ENCODE measurements at regions not wholly inside any gene's neighbourhood (a gene's known extent, or its start where the extent isn't known, plus 50 kb on each side); places are given as distances from the start of the nearest gene placed in this dataset.
"Not testable (repeated sequence)": the region's sequence is repeated elsewhere in the genome, so short reads cannot be mapped to it uniquely, and the experiment has no call there.

DNA sequence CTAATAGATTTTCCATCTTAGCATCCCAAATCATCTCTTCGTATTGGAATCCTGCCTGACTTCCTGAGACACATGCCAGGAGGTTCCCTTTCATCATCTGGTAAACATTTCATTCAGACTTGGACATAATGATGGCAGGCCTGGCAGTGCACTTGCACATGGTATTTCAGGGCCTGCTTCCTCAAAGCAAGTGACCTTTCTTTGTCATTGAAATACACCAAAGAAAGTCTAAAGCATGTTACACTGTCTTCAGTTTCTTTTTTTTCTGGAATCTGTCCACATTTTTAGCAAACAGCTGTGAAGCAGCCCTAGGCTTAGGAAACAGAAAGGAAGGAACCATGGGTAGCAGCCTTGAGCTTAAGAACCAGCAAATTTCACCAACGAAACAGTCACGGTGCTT, 205.9 kb upstream of the VCX start:
- no peak for DNase-seq

GRCh38 chrX:7635604-7636003, 207.4 kb upstream of the VCX start:
- DNase-seq, result no peak

DNA sequence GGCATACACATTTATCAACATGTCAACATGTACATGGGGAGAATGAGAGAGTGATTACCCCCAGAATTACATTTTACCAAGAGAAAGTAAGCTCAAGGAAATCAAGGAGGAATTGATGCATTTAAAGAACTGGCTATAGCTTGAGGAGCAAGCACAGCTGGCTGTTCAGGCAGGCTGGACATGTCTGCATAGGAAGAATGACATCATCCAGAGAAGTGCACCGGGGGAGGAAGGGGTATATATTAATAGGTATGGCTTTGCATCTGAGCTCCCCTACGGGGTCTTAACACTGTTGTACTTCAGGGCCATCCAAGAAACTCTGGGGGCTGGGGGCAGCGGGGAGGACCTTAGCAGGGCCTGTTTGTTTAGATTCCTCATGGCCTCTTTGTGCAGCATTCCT, 222.4 kb upstream of the VCX start:
- no peak for DNase-seq

DNA sequence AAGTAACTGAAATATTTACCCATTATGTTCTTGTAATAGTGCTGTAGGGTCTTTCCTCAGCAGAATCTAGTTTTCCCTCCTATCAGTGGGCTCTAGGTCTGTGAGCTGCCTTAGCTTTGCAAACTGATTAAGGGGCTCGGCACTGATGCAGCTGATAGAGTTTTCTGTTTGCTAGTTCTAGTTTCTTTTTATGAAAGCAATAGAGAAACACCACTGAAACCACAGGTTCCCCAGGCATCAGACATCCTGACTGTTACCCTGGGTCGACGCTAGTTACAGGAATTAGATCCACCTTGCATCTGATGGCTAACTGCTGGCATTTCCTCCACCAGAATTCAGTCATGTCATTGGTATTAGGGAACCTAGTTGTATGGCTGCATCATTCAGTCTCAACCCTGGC, 225.0 kb upstream of the VCX start:
- DNase-seq, result no peak

DNA sequence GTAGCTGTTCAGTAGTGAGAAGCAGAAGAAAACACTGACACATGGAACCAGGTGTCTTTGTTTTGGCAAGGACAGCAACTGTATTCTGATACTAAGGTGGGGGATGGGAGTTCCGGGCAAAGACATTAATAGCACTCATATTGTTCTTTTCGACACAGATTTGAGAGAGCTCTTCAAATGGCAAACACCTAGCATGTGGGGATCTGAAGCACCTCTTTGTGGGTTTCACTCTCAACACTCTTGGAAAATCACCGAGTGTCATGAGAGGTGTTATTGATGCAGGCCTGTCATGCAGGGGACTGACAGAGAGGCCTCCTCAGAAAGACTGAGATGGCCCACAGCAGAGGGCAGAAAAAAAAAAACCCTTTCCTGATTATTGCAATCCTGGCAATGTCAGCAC, 228.4 kb upstream of the VCX start:
- no peak for DNase-seq

DNA sequence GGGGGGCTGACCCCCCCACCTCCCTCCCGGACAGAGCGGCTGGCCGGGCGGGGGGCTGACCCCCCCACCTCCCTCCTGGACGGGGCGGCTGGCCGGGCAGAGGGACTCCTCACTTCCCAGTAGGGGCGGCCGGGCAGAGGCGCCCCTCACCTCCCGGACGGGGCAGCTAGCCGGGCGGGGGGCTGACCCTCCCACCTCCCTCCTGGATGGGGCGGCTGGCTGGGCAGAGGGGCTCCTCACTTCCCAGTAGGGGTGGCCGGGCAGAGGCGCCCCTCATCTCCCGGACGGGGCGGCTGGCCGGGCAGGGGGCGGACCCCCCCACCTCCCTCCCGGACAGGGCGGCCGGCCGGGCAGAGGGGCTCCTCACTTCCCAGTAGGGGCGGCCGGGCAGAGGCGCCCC, 234.3 kb upstream of the VCX start:
- not testable (repeated sequence) for DNase-seq

DNA sequence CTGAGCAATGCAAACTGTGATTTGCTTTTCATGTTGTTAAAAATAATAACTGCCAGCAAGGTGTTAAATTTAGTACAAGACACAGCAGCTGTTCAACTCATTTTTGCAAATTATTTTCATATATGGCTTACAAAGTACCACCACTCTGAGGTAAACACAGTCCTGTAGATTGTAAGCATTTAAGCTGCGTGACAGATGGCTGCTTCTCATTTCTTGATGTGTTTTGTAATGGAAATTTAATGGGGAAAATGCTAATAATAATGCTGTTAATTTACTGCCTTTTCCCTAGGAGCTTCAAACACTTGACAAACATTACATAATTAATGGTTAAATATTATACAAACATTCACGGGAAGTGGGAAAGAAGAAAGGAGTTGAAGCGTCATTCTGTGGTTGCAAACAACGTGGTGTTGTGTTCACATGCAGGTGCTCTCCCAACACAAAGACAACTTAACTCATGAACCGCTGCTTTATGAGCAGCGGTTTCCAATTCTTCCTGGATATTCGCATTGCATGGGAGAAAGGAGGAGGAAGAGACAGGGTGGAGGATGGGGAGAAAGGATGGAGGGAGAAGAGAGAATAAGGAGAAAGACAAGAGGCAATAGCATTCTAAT, 236.8 kb upstream of the VCX start:
- no peak for DNase-seq

GRCh38 chrX:7603387-7603786, 239.6 kb upstream of the VCX start:
- DNase-seq, result no peak

DNA sequence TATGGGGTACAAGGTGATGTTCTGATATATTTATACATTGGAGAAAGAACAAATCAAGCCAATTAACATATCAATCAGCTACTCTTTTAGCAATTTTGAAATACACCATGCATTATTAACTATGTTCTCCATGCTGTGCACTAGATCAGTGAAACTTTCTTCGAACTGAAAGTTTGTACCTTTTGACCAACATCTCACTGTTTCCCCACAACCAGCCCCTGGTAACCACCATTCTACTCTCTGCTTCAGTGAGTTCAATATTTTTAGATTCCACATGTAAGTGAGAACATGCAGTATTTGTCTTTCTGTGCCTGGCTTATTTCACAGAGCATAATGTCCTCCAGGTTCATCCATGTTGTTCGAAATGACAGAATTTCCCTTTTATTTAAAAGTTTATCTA, 246.1 kb upstream of the VCX start:
- DNase-seq, result no peak

GRCh38 chrX:7593370-7593769, 249.6 kb upstream of the VCX start:
- not testable (repeated sequence) for DNase-seq

GRCh38 chrX:7586126-7586525, 256.8 kb upstream of the VCX start:
- DNase-seq, result peak; percentile 6 to 29 (median 21)

- no peak for DNase-seq
These were observed 260.8 kb upstream of the VCX start for GRCh38 chrX:7582191-7582590.

DNA sequence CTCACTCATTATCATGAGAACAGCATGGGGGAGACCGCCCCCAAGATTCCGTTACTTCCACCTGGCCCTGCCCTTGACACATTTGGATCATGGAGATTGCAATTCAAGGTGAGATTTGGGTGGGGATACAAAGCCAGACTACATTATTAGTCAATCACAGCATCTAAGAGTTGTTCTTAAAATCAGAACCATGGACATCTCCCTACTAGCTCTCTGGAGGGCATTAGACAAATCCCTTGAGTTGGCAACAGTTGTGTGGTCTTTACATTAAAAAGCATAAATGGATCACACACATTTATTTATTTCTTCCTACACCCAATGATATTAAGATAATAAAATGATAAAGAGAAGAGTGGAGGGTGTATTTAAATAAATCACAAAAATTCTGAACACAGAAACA, 262.8 kb upstream of the VCX start:
- DNase-seq, result no peak

GRCh38 chrX:7574325-7574724, 268.6 kb upstream of the VCX start:
- peak in 2 of 3 donors; percentile 0 to 3 for DNase-seq

DNA sequence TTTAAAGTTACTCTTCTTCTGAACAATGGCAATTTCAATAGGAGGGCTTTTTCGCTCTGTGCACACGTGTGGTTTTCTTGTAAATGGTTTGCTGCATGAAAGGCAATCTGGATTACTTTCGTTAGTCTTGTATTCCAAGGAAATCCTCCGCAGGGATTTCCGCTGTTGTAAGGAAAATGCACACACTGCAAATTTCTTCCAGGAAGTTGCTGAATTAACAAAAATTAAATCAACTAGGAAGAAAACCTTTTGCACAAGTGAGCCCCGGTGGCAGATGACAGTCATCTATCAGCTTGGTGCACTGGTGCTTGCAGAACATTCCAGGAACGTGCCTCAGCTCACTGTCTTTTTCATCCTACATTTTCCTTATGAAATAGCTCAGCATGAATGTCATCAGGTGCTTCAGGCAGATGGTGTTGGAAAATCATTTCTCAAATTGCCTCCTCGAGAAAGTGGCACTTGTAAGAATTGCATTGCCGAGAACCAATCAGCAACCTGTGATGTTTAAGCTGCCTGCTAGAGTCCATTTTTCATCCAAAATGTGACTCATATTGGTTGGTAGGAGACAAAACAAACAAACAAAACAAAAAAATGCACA, 272.4 kb upstream of the VCX start:
- no peak for DNase-seq

GRCh38 chrX:7568597-7568996, 274.4 kb upstream of the VCX start:
- DNase-seq, result no peak

DNA sequence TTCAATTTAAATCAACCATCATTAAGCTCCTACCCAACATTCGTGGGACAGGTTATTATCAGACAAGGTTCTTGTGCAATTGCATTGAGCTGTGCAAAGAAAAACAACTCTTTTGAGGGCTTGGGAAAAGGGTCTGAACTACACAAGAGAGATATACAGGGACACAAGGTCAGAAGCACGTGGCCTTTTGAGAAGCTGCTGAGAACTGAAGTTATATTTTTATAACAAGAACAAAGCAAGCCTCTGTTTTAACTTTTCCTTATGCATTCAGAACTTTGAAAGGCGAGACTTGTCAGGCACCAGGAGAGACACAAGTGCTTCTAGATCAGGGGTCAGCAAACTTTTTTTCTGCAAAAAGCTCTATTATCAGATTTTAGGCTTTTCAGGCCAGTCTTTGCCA, 274.8 kb upstream of the VCX start:
- no peak for DNase-seq

DNA sequence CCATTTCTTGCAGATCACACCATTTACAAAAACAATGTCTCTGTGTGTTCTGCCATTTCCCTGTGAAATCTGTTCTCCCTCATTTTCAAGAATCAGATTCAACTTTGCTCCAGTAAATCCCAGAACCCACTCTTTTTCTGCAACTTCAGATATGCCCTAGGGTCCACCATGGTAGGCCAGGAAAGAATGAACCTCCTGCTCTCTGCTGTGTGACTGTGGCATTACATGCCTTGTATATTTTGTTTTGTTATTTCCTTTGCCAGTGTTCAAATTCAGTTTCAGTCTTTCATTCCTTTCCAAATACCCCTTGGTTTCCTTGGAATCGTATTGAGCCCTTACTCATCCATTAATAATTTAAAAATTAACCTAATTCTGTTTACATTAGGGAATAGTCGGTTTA, 290.2 kb upstream of the VCX start:
- no peak for DNase-seq

DNA sequence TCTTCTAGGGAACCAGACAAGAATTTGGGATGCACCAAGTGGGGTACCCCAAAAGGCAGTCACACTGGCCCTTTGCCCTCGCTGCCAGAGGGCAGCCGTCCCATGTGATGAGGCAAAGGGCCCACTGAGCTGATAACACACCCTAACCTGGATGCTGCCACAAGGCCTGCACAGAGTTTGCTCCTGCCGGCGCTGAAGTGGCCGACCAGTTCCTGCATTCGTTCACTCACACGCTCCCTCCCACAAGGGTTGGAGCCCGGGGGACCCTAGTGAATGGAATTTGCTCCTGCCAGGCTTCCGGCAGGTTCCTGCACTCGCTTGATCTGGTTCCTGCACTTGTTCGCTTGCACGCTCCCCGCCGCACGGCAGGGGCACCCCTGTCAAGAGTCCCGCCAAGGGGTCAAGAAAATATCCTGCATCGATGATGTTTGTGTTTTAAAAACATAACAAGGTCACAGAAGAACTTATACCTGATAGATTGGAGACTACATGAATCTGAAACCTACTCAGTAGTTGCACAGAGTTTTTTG, 296.4 kb upstream of the VCX start:
- DNase-seq, result no peak

GRCh38 chrX:7545564-7545963, 297.4 kb upstream of the VCX start:
- DNase-seq, result no peak

DNA sequence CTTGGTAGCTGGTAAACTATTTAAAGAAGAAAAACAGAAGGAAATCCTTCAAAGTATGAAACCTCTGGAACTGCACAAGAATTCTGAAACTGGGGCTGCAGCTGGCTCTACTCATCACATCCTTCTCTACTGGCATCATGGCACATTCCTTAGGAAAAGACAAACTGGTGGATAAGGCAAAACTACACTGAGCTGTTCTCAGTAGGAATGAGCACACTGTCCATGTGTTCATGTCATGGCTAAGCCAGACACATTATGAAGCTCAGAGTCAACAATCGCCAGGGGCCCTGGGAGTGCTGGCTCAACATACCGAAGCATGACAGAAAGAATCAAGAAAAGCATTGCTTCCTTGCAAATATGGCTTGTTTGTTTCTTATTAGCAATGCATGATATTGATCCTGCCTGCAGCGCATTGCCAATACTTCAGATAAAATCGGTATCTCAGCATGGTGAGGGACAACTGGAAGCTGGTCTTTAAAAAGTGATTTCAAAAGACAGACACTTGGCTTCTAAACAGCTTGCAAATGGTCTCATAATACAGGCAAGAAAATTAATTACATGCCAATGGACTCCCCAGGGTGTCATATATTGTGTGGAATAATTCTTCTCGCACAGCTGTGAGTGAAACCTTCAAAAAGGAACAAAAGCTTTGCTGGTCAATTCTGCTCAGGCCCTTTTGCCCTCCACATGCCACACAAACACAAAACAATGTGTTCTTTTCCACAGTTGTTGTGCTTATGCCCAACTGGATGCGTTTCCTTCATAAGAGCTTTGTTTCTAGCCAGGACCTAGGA, 300.2 kb upstream of the VCX start:
- DNase-seq, result no peak

- no peak for DNase-seq
These were observed 320.1 kb upstream of the VCX start for GRCh38 chrX:7522860-7523259.

DNA sequence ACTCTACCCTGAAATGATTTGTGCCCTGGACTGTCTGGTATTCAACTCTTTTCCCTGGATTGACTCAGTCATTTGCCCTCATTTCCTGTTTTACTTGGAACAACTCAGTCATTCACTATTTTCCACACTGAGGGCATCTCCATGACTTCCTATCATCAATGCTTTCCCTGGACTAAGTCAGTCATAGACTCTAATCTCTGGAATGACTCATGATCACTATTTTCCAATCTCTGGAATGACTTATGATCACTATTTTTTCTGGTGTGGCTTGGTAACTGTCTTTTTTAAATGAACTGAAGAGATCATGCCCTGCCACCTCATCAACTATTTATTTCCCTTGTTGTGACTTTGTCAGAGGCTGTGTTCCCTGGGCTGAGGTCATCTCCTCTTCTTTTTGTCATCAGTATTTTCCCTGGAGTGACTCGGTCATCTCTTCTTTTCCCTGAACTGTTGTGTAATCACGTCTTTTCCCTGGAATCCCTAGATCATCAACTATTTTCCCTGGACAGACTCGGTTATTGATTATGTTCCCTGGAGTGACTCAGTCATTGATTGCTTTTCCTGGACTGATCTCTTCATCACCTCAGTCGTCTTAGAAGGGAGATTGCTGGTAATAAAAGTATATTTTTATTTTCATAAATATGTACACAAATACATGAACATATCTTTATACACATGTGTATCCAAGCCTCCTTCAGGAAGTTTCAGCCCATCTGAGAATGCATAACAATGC, 327.1 kb upstream of the VCX start:
- DNase-seq, result peak in 2 of 3 donors; percentile 2 to 18
